ENCODE measurements at regions not wholly inside any gene's neighbourhood (a gene's known extent, or its start where the extent isn't known, plus 50 kb on each side); places are given as distances from the start of the nearest gene placed in this dataset.

DNA sequence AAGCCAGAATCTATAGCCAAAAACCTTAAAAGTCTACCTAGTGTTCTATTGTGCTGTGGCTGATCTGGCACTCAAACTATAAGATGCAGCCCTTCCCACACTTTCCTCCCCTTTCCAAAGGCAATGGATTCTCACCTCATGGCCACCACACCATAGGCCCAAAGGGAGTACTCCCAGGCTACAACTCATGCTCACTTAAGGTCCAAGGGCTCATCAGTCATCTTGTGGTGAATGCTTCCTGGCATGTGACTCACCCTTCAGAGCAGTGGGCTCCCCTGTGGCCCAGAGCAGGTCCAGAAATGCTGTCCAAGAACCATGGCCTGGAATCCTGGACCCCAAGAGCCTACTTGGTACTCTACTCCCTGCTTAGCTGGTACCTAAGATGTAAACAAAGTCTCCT, 181.0 kb downstream of the CHRDL1 start:
- Histone ChIP-seq H3K4me1 (no peaks in the 10 kb centered on the region), H3K27ac (no peak overlapping the region), H3K9me3 (no peaks in the 10 kb centered on the region), H3K36me3 (no peaks in the 10 kb centered on the region), H3K27me3 (no peaks in the 10 kb centered on the region), H3K4me3 (no peak overlapping the region)
- no peak for DNase-seq
- no peak for ATAC-seq
- intact Hi-C loops (cut with DNase I): no loop called here
- TF ChIP-seq POLR2A (IDR thresholded peaks at IDR 0.05): no peak
- TF ChIP-seq, protein P1, sequence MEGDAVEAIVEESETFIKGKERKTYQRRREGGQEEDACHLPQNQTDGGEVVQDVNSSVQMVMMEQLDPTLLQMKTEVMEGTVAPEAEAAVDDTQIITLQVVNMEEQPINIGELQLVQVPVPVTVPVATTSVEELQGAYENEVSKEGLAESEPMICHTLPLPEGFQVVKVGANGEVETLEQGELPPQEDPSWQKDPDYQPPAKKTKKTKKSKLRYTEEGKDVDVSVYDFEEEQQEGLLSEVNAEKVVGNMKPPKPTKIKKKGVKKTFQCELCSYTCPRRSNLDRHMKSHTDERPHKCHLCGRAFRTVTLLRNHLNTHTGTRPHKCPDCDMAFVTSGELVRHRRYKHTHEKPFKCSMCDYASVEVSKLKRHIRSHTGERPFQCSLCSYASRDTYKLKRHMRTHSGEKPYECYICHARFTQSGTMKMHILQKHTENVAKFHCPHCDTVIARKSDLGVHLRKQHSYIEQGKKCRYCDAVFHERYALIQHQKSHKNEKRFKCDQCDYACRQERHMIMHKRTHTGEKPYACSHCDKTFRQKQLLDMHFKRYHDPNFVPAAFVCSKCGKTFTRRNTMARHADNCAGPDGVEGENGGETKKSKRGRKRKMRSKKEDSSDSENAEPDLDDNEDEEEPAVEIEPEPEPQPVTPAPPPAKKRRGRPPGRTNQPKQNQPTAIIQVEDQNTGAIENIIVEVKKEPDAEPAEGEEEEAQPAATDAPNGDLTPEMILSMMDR (IDR thresholded peaks at IDR 0.05): no peak

Data from right lobe of liver (tissue), 6 donors.